Transverse colon (tissue), 3 donors: ENCODE measurements at regions not wholly inside any gene's neighbourhood (a gene's known extent, or its start where the extent isn't known, plus 50 kb on each side); places are given as distances from the start of the nearest gene placed in this dataset.

Source experiments
- EP300 ChIP-seq: sonication (generic); formaldehyde crosslinking; IDR thresholded peaks from one replicate; pipeline ENCODE4 v1.6.1; 2017; ENCODE audit warnings: antibody characterized with exemption, low read depth
- POLR2A ChIP-seq: fragments of 450-650 bp; IDR thresholded peaks from one replicate; pipeline ENCODE4 v1.6.1; 2016; ENCODE audit warnings: antibody characterized with exemption, mild to moderate bottlenecking, moderate library complexity
- TF ChIP-seq, protein P1 (sequence below), 5 experiments: fragments of 200-600 bp in 3 of 5; fragments of 450-650 bp in 2 of 5; sonication (generic) in 3 of 5; IDR thresholded peaks; 1 replicate in 2 of 5; 2 replicates in 3 of 5; pipeline ENCODE4 v1.5.1; 2016 to 2017; ENCODE audit warnings: antibody characterized with exemption in 5 of 5, inconsistent platforms in 3 of 5, mild to moderate bottlenecking in 2 of 5, moderate library complexity in 1 of 5

DNA sequence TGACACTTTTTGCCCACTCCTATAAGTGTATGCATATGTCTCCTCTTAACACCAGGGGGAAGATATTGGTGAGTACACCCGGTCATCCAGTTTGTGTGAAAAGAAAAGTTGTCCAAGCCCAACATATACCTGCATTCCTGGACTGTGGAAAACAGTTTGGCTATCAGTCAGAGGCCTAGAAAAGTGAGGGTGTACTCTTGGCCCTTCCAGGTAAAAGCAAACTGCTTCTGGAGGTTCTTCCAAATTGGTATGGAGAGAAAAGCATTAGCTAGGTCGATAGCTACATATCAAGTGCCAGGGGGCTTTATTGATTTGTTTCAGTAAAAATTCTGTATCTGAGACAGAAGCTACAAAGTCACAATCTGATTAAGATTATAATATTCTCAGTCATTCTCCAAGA is 144.0 kb downstream of the SPTSSA start:
- TF ChIP-seq POLR2A = no peak
- TF ChIP-seq, protein P1, sequence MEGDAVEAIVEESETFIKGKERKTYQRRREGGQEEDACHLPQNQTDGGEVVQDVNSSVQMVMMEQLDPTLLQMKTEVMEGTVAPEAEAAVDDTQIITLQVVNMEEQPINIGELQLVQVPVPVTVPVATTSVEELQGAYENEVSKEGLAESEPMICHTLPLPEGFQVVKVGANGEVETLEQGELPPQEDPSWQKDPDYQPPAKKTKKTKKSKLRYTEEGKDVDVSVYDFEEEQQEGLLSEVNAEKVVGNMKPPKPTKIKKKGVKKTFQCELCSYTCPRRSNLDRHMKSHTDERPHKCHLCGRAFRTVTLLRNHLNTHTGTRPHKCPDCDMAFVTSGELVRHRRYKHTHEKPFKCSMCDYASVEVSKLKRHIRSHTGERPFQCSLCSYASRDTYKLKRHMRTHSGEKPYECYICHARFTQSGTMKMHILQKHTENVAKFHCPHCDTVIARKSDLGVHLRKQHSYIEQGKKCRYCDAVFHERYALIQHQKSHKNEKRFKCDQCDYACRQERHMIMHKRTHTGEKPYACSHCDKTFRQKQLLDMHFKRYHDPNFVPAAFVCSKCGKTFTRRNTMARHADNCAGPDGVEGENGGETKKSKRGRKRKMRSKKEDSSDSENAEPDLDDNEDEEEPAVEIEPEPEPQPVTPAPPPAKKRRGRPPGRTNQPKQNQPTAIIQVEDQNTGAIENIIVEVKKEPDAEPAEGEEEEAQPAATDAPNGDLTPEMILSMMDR (IDR thresholded peaks at IDR 0.05) = no peak
- TF ChIP-seq EP300 = no peak
